GM23338 (cell line): ENCODE measurements at regions not wholly inside any gene's neighbourhood (a gene's known extent, or its start where the extent isn't known, plus 50 kb on each side); places are given as distances from the start of the nearest gene placed in this dataset.

Source experiments
- ATAC-seq: fragments of 200-7000 bp; cut with Tn5 transposase; 3 replicates; pipeline ENCODE4 v1.9.1; 2020
- DNase-seq: peaks from one replicate; pipeline ENCODE4 v3.0.0-alpha.2; 2015; ENCODE audit warnings: low spot score
- H2AFZ ChIP-seq: fragments of 200-600 bp; sonication (generic); 2 replicates; pipeline ENCODE4 v1.8.0; 2016; ENCODE audit warnings: antibody characterized with exemption, mild to moderate bottlenecking, moderate library complexity
- H3F3A ChIP-seq: fragments of 200-600 bp; sonication (generic); replicated peaks from 2 replicates; pipeline ENCODE4 v1.8.0; 2017; ENCODE audit warnings: antibody characterized with exemption, mixed run types, low read depth
- H3K27ac ChIP-seq: fragments of 200-600 bp; sonication (generic); 2 replicates; pipeline ENCODE4 v1.6.1; 2016; ENCODE audit warnings: low read depth
- H3K27me3 ChIP-seq: fragments of 200-600 bp; sonication (generic); 2 replicates; pipeline ENCODE4 v1.8.0; 2016; ENCODE audit warnings: mild to moderate bottlenecking, mixed run types, moderate library complexity; ENCODE audit not compliant: insufficient read depth
- H3K36me3 ChIP-seq: fragments of 200-600 bp; sonication (generic); 2 replicates; pipeline ENCODE4 v1.8.0; 2016; ENCODE audit warnings: mild to moderate bottlenecking; ENCODE audit not compliant: insufficient read depth
- H3K4me1 ChIP-seq: fragments of 200-600 bp; sonication (generic); 2 replicates; pipeline ENCODE4 v1.8.0; 2016; ENCODE audit warnings: mild to moderate bottlenecking, moderate library complexity; ENCODE audit not compliant: insufficient read depth
- H3K4me2 ChIP-seq: fragments of 200-600 bp; sonication (generic); 2 replicates; pipeline ENCODE4 v1.7.1; 2017; ENCODE audit warnings: mixed run types
- H3K4me3 ChIP-seq: fragments of 200-600 bp; sonication (generic); 2 replicates; pipeline ENCODE4 v1.6.1; 2016; ENCODE audit warnings: mixed run types
- H3K79me2 ChIP-seq: fragments of 200-600 bp; sonication (generic); replicated peaks from 2 replicates; pipeline ENCODE4 v1.8.0; 2017; ENCODE audit warnings: mild to moderate bottlenecking; ENCODE audit not compliant: insufficient read depth
- H3K9me2 ChIP-seq: fragments of 200-600 bp; sonication (generic); 2 replicates; pipeline ENCODE4 v1.8.0; 2017; ENCODE audit not compliant: insufficient read depth
- H4K20me1 ChIP-seq: fragments of 200-600 bp; sonication (generic); replicated peaks from 2 replicates; pipeline ENCODE4 v1.8.0; 2017; ENCODE audit warnings: mild to moderate bottlenecking; ENCODE audit not compliant: insufficient read depth
- H3K27ac Mint-ChIP-seq: 2 replicates; pipeline ENCODE4 v1.8.0; 2020; ENCODE audit warnings: inconsistent platforms, mild to moderate bottlenecking, moderate library complexity, mixed read lengths
- H3K27me3 Mint-ChIP-seq: 3 replicates; pipeline ENCODE4 v1.8.0; 2022; ENCODE audit warnings: low read depth, mild to moderate bottlenecking, moderate library complexity, mixed read lengths, inconsistent platforms; ENCODE audit not compliant: insufficient read depth, poor library complexity
- H3K36me3 Mint-ChIP-seq: 3 replicates; pipeline ENCODE4 v1.8.0; 2021; ENCODE audit warnings: low read depth, mild to moderate bottlenecking, inconsistent platforms, moderate library complexity, mixed read lengths
- H3K4me1 Mint-ChIP-seq: 3 replicates; pipeline ENCODE4 v1.8.0; 2020; ENCODE audit warnings: mild to moderate bottlenecking, inconsistent platforms, mixed read lengths
- H3K4me3 Mint-ChIP-seq: 3 replicates; pipeline ENCODE4 v1.8.0; 2021; ENCODE audit warnings: moderate library complexity, mild to moderate bottlenecking, inconsistent platforms, mixed read lengths
- H3K9me3 Mint-ChIP-seq: 3 replicates; pipeline ENCODE4 v1.8.0; 2020; ENCODE audit warnings: moderate library complexity, mild to moderate bottlenecking, inconsistent platforms, mixed read lengths
- CTCF ChIP-seq, 2 experiments: fragments of 200-600 bp in 1 of 2; sonication (generic) in 1 of 2; conservative IDR thresholded peaks; 2 replicates each; pipeline versions ENCODE4 v1.5.1 to v1.6.1; 2016 to 2017; ENCODE audit warnings: antibody characterized with exemption in 2 of 2, low read depth in 2 of 2, mild to moderate bottlenecking in 2 of 2, moderate library complexity in 1 of 2
- EZH2 ChIP-seq: fragments of 200-600 bp; sonication (generic); IDR thresholded peaks from one replicate; pipeline ENCODE4 v1.8.0; 2017; ENCODE audit warnings: antibody characterized with exemption, mild to moderate bottlenecking, low read depth; ENCODE audit not compliant: unreplicated experiment
- EZH2phosphoT487 ChIP-seq: fragments of 200-600 bp; sonication (generic); IDR thresholded peaks from one replicate; pipeline ENCODE4 v1.8.1; 2018; ENCODE audit warnings: antibody characterized with exemption; ENCODE audit not compliant: unreplicated experiment
- NANOG ChIP-seq: IDR thresholded peaks from 2 replicates; pipeline ENCODE4 v1.6.1; 2016; ENCODE audit warnings: antibody characterized with exemption, borderline replicate concordance
- POLR2AphosphoS5 ChIP-seq: IDR thresholded peaks from 2 replicates; pipeline ENCODE4 v1.6.1; 2016; ENCODE audit warnings: antibody characterized with exemption, low read depth
- REST ChIP-seq: IDR thresholded peaks from one replicate; pipeline ENCODE4 v1.6.1; 2018; ENCODE audit warnings: antibody characterized with exemption; ENCODE audit not compliant: unreplicated experiment
- ZNF462 ChIP-seq: fragments of 250-450 bp; sonication (Bioruptor Pico); IDR thresholded peaks from 2 replicates; pipeline ENCODE4 v1.5.0; 2020; ENCODE audit warnings: mild to moderate bottlenecking, moderate library complexity

DNA sequence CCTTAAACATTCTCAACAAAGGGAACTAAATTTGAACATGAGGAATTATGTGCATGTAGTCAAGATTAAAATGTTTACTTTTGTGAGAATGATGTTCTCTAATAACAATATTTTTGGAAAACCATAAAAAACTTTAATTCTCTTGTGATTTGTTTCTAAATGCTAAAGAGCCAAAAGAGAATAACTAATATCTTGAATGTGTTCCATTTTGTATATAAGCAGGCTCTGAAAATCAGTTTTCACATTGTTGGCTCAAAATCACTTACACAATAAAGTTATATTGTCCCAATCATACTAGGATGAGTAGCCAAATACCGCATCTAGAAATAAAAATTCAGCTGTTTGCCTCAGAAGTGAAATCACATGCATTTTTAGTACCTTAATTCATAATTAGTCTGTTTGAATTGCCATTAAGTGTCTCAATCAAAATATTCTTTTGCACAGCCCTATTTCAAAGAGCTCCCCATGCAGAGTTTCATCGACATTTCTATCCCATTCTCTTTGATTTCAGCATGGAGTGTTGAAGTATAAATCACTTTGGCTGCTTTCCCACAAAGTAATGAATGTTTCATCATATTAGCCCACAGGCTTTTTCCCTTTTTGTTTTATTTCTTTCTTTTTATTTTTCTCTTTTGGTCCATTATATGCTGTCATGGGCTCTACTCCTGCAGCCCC, 420.3 kb upstream of the POM121L12 start:
- TF ChIP-seq EZH2phosphoT487 (no peak), POLR2AphosphoS5 (no peak), REST (no peak), ZNF462 (CRISPR knock-in tag) (no peak), NANOG (no peak), CTCF (conservative IDR thresholded peaks at IDR 0.05; ENCODE audit: low read depth in 2 of 2) (no peak), EZH2 (no peak)
- Histone ChIP-seq H3K27me3 (no peaks in the 10 kb centered on the region), H3F3A (no peaks in the 10 kb centered on the region), H3K4me1 (no peaks in the 10 kb centered on the region), H4K20me1 (no peaks in the 10 kb centered on the region), H3K4me3 (no peak overlapping the region), H3K4me2 (no peak overlapping the region), H3K27ac (no peak overlapping the region), H2AFZ (no peak overlapping the region), H3K36me3 (no peaks in the 10 kb centered on the region), H3K9me2 (no peaks in the 10 kb centered on the region; the same call in 1 of the 2 replicates), H3K79me2 (no peaks in the 10 kb centered on the region)
- H3K9me3 Mint-ChIP-seq = no peaks in the 10 kb centered on the region
- H3K36me3 Mint-ChIP-seq = peaks cover 4% of the 10 kb centered on the region; the same call in 2 of the 3 replicates
- H3K27ac Mint-ChIP-seq = no peak overlapping the region
- H3K27me3 Mint-ChIP-seq = no peaks in the 10 kb centered on the region
- no peaks in the 10 kb centered on the region for H3K4me1 Mint-ChIP-seq
- no peak overlapping the region for H3K4me3 Mint-ChIP-seq
- DNase-seq = no peak
- ATAC-seq = no peak
